GM18511 (cell line): ENCODE measurements at regions not wholly inside any gene's neighbourhood (a gene's known extent, or its start where the extent isn't known, plus 50 kb on each side); places are given as distances from the start of the nearest gene placed in this dataset.
"Not testable (repeated sequence)": the region's sequence is repeated elsewhere in the genome, so short reads cannot be mapped to it uniquely, and the experiment has no call there.

Experiments used
- ATAC-seq: cut with Tn5 transposase; IDR thresholded peaks from one replicate; pipeline ENCODE4 v1.9.1; 2021; ENCODE audit warnings: mild to moderate bottlenecking, moderate library complexity; ENCODE audit not compliant: unreplicated experiment

- ATAC-seq = no peak
Observed at GRCh38 chr1:185478877-185479276, 161.8 kb upstream of the IVNS1ABP start.

DNA sequence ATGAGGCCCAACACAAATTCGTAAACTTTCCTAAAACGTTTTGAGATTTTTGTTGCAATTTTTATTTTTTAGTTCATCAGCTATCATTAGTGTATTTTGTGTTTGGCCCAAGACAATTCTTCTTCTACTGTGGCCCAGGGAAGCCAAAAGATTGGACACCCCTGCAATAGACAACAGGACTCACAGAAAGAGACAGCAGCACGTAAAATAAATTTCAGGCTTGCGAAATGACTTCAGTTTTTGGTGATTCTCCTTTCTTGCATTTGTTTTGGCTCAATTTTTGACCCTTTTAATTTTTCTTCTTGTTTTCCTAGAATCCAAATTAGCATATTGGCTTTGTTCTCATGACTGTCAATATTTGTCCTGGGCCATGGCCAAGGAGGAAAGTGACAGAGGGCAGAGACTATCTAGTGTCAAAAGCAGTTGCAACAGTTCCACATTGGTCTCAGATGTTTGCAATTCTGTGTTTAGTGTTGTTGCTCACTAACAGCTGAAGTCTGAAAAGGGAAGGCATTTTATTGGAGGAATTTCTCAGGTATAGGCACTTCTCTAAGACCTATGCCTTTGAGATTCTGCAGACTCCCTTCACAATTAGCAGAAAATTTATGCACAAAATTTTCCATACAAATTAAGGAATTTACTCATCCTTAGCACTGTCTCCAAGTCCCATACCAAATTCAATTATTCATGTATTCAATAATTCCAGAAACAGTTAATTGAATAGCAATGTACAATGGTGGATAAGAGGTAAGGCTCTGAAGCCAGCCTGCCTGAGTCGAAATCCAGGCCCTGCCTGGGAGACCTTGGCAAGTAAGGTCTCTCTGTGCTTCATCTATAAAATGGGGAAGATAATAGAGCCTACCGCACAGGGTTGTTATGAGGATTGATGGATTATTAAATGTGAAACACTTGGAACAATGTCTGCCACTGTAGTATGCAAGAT lies 160.9 kb upstream of the IVNS1ABP start:
- ATAC-seq = no peak

DNA sequence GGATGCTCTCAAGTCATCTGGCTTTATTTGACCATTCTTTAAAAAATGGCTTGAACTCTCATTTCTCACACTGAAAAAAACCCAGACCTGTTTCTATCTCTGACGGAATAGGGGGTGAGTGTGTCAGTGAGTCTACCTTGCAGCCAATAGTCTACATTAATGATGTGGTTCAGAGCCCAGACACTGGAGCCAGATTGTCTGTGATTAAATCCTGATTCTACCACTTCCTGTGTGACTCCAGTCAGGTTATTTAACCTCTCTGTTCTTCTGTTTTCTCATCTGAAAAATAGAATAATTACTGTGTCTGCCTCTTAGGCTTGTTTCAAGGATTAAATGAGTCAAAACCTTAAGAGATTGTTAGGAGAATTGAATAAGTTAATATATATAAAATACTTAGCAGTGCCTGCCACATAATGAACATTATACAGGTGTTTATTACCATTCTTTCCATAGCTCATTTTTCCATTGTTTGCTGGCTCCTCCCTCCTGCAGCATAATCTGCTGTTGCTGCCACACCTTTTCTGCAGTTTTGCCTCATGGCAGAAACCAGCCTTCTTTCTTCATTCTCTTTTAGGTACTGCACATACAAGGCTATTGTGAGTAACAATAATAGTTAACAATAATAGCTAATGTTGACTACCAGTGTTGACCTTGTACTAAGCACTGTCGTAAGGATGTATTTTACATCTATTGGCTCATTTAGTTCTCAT lies 157.6 kb upstream of the IVNS1ABP start:
- no peak for ATAC-seq

GRCh38 chr1:185473186-185473585 lies 156.1 kb upstream of the IVNS1ABP start:
- no peak for ATAC-seq

DNA sequence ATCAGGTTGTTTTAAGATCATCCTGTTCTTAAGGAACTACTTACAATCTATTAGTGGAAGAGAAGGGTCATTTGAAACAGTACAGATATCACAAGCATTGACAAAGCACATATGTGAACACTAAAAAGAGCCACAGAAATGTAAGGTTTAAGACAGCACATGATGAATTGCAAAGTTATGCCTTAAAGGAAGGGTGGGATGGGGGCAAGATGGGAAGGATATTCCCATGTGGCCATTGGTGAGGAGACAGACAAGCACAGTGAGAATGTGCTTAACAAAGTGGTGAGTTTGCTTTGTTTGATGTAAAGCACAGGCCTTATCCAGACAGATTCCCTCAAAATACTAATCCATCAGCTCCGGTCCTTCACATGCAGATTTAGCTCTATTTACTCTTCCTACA lies 151.6 kb upstream of the IVNS1ABP start:
- no peak for ATAC-seq

DNA sequence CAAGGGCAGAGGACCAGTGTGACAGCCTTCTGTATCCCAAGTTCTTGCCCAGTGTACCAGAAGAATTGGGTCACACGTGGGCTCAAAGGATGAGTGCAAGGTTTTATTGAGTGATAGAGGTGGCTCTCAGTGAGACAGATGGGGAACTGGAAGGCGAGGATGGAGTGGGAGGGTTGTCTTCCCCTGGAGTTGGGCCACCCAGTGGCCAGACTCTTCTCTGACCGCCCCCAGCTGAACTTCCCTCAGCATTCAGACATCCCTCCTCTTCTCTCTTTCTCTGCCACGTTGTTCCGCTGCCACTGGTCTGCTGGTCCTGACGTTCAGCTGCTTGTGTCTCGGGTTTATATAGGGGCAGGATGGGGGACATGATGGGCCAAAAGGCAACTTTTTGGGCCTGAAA lies 150.1 kb upstream of the IVNS1ABP start:
- no peak for ATAC-seq

DNA sequence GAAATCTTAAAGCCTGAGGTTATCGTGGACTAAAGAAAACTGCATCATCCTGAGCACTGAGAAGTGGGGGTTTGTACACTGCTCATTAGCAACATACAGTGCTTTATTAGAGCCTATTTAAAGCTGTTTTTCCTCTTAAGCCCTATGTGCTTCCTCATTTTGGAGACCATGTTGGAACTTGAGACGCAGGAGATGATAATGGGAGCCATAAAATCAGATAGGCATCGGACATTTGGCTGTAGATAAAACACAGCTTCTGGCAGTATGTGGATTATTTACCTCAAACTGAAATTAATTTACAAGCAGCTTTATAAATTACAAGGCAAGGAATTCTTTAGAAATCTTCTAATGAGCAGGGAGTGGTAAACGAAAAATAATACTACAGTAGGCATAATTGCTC lies 147.7 kb upstream of the IVNS1ABP start:
- no peak for ATAC-seq

DNA sequence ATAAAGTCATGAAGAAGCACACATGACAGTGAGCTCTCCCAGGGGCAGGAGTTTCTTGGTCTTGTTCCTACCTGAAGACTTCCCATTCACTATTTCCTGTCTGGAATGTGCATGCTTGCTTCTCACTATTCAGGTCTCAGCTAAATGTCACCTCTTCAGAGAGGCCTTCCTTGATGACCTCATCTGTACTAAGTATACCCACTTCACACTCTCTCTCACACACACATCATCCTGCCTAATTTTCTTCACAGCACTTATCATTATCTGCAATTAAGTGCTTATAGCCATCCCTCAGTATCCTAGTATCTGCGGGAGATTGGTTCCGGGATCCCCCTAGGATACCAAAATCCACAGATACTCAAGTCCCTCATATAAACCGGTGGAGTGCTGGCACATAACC lies 146.4 kb upstream of the IVNS1ABP start:
- no peak for ATAC-seq

DNA sequence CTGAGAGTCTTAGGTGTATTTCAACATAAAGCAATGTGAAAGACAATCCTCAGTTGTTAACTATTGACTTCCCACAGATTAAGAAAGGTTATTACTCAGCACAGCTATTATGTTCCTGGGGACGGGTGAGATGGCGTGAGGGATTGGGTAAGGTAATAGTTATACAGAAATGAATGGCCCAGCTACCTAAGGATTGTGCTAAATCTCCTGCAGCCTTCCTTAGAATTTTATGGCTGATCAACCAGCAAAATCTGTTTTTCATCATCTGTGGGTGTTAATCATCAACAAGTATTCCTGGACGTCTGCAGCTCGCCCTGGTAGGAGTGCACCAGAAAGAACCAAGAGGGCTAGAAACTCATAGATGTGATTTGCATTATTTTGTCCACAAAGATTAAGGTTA lies 146.0 kb upstream of the IVNS1ABP start:
- ATAC-seq = no peak

GRCh38 chr1:185460723-185461122 lies 143.7 kb upstream of the IVNS1ABP start:
- not testable (repeated sequence) for ATAC-seq

DNA sequence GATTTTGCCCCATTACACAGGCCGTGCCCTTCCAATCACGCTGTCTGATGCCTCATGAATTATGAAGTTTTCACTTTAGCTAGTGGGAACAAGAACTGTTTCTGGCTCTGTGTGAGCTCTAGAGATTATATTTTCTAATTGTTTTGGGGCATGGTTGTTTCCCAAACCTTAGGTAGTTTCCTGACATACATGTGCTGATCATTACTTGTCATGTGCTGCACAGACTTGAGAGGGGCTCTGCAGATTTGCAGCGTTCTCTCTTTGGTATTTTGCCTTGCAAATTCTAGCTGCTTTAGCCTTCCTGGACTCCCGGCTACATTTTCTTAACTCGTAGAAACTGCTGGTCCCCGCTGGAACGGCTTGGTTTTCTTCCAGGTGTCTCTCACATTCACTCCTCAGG lies 142.1 kb upstream of the IVNS1ABP start:
- ATAC-seq = no peak

- ATAC-seq = no peak
Observed at GRCh38 chr1:185458670-185459069, 141.6 kb upstream of the IVNS1ABP start.

DNA sequence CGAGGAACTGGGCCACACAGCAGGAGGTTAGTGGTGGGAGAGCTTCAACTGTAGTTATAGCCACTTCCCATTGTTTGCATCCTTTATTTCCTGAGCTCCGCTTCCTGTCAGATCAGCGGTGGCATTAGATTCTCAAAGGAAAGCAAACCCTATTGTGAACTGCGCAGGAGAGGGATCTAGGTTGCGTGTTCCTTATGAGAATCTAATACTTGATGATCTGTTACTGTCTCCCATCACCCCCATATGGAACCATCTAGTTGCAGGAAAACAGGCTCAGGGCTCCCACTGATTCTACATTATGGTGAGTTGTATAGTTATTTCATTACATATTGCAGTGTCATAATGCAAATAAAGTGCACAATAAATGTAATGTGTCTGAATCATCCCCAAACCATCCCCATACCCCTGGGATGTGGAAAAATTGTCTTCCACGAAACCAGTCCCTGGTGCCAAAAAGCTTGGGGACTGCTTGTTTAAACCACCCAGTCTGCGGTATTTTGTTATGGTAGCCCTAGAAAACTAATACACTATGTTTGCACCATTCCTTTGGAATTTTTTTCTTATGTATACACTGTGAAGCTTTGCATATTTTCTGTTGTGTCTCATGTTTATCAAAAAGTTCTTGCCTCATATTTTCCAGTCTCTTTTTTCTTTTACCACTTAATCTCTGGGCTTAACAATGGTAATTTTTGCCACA lies 136.6 kb upstream of the IVNS1ABP start:
- no peak for ATAC-seq

GRCh38 chr1:185450917-185451316 lies 133.9 kb upstream of the IVNS1ABP start:
- no peak for ATAC-seq

DNA sequence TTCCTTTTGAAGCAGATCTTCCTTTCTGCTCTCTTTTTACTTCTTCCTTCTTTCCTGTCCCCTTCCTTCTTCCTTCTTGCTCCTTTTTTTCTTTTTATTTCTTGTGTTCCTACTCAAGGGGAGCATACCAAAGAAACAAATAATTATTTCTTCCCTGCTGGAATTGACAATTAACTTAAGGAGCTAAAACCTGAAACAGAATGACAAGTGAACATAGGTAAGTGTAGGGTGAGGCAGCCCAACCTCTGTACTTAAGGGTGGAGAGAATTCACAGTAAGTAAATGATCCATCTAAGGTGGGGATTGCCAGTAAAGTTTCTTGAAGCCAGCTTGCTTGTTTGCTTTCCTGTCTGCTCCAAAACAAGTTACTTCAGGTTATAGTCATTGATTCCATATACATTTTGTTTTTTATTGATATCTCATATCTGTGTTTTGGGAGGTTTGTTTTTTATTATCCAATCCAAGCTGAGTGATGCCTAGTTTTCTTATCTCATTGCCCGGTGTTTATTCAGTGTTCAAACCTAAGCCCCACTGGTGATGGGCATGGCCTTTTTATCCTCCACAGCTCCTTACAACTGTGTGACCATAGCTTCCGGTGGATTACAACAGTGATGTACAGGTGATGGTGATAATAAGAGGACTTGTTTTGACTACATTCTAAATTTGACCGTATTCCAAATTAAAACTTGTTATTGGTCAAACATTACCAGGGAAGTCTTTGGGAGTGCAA lies 133.2 kb upstream of the IVNS1ABP start:
- no peak for ATAC-seq

DNA sequence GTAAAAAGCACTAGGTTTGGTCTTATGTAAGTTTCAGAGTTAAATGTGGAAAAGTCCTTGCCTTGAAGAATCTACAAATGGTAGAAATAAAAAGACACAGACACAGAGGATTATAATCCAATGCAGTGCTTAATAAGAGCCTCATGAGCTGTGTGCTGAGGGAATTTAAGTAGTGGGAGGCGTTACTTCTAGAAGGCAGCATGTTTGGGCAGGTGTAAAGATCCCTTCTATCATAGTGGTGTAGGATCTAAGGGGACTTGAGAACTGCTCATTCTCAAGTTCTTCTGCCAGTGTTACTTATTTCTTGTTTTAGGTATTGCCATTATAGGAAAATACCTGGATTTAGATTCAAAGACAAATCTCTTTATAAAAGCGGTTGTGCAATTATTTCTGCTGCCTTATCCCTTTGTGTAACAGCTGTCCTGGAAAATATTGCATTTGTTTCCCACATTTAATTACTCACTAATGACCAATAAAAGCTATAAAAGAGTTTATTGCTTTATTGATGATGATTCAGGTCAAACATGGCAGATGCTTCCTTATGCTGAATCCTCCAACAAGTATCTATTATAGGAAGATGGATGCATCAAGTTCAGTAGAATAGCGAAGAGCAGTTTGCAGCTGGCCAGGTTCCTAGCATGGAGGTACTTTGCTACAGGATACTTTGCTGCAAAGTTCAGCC lies 132.5 kb upstream of the IVNS1ABP start:
- ATAC-seq = no peak

- no peak for ATAC-seq
Observed at GRCh38 chr1:185448591-185449186, 131.6 kb upstream of the IVNS1ABP start.

DNA sequence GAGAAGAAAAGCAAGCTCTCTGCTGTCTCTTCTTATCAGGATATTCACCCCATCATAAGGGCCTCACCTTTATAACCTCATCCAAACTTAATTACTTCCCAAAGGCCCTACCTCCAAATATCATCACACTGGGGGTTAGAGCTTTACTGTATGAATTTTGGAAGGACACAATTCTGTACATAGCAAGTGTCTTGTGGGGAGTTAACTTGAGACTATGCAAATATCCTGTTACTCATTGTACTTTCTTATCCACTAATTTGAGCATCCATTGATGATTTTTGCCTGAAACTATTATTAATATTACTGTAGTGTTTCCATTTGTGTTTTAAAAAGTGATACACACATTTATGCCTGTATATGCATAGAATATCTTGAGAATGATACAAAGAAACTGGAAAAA lies 129.1 kb upstream of the IVNS1ABP start:
- ATAC-seq = no peak

- ATAC-seq = no peak
Observed at GRCh38 chr1:185445594-185445993, 128.6 kb upstream of the IVNS1ABP start.

- ATAC-seq = no peak
Observed at GRCh38 chr1:185444676-185445075, 127.6 kb upstream of the IVNS1ABP start.
